IMR-90 (cell line): ENCODE measurements at regions not wholly inside any gene's neighbourhood (a gene's known extent, or its start where the extent isn't known, plus 50 kb on each side); places are given as distances from the start of the nearest gene placed in this dataset.

Experiments
- ATAC-seq: fragments of 200-7000 bp; cut with Tn5 transposase; 2 replicates; pipeline ENCODE4 v1.9.1; 2020; ENCODE audit warnings: low read depth, mild to moderate bottlenecking, moderate library complexity
- BruUV-seq: library from RNA; stranded (reverse); fragments of 400-500 nt; replicated peaks from 2 replicates; lab custom pipeline; 2021; lab: Mats Ljungman, UMichigan
- CTCF ChIA-PET: fragments of 300-600 bp; formaldehyde crosslinking; extraction: SDS; loops from one replicate; lab custom pipeline; 2021; ENCODE audit warnings: antibody characterized with exemption; lab: Yijun Ruan, JAX
- POLR2A ChIA-PET: fragments of 300-600 bp; sonication (Branson Sonifier 250); formaldehyde crosslinking; loops from one replicate; lab custom pipeline; 2022; ENCODE audit warnings: antibody characterized with exemption; ENCODE audit not compliant: unreplicated experiment; lab: Charles Lee
- DNase-seq: peaks from one replicate; pipeline ENCODE4 v3.0.0; 2013
- H2AFZ ChIP-seq: replicated peaks from 2 replicates; pipeline ENCODE3; 2013; ENCODE audit warnings: low read length, mild to moderate bottlenecking; ENCODE audit not compliant: poor library complexity
- H2AK5ac ChIP-seq: 2 replicates; pipeline ENCODE4 v1.6.1; 2013; ENCODE audit warnings: low read depth, low read length, inconsistent platforms
- H2AK9ac ChIP-seq: replicated peaks from 2 replicates; pipeline ENCODE3; 2013; ENCODE audit warnings: mild to moderate bottlenecking, low read depth, low read length, moderate library complexity; ENCODE audit not compliant: poor library complexity
- H2BK120ac ChIP-seq: 2 replicates; pipeline ENCODE4 v1.6.1; 2013; ENCODE audit warnings: low read depth, low read length, inconsistent platforms
- H2BK15ac ChIP-seq: 3 replicates; pipeline ENCODE4 v1.6.1; 2013; ENCODE audit warnings: low read depth, low read length, inconsistent platforms
- H2BK20ac ChIP-seq: 2 replicates; pipeline ENCODE4 v1.6.1; 2013; ENCODE audit warnings: low read depth, mild to moderate bottlenecking, inconsistent platforms, low read length, moderate library complexity
- H2BK5ac ChIP-seq: 2 replicates; pipeline ENCODE4 v1.6.1; 2013; ENCODE audit warnings: mild to moderate bottlenecking, low read depth, low read length, inconsistent platforms; ENCODE audit not compliant: poor library complexity, severe bottlenecking
- H3K14ac ChIP-seq: replicated peaks from 2 replicates; pipeline ENCODE4 v1.6.1; 2013; ENCODE audit warnings: low read depth, low read length, inconsistent platforms
- H3K18ac ChIP-seq: 2 replicates; pipeline ENCODE4 v1.6.1; 2013; ENCODE audit warnings: low read depth, low read length, control low read depth
- H3K23ac ChIP-seq: 2 replicates; pipeline ENCODE4 v1.6.1; 2013; ENCODE audit warnings: low read depth, low read length, inconsistent platforms
- H3K27ac ChIP-seq: 2 replicates; pipeline ENCODE4 v1.5.1; 2013; ENCODE audit warnings: mild to moderate bottlenecking, control low read depth, low read length; ENCODE audit not compliant: insufficient read depth
- H3K27me3 ChIP-seq: 2 replicates; pipeline ENCODE4 v1.6.1; 2013; ENCODE audit warnings: low read length; ENCODE audit not compliant: control insufficient read depth, insufficient read depth
- H3K36me3 ChIP-seq: 2 replicates; pipeline ENCODE4 v1.6.1; 2013; ENCODE audit warnings: low read length, mixed read lengths; ENCODE audit not compliant: control insufficient read depth, insufficient read depth
- H3K4ac ChIP-seq: 2 replicates; pipeline ENCODE4 v1.6.1; 2013; ENCODE audit warnings: low read depth, low read length, inconsistent platforms
- H3K4me1 ChIP-seq: 2 replicates; pipeline ENCODE4 v1.6.1; 2013; ENCODE audit warnings: low read length, mixed read lengths; ENCODE audit not compliant: control insufficient read depth, insufficient read depth
- H3K4me2 ChIP-seq: 2 replicates; pipeline ENCODE4 v1.6.1; 2013; ENCODE audit warnings: low read depth, mild to moderate bottlenecking, control low read depth, low read length, moderate library complexity
- H3K4me3 ChIP-seq: 2 replicates; pipeline ENCODE4 v1.5.1; 2013; ENCODE audit warnings: low read depth, mild to moderate bottlenecking, control low read depth, low read length, moderate library complexity; ENCODE audit not compliant: insufficient read depth
- H3K56ac ChIP-seq: 2 replicates; pipeline ENCODE4 v1.6.1; 2013; ENCODE audit warnings: low read length, inconsistent platforms; ENCODE audit not compliant: insufficient read depth; ENCODE audit errors: extremely low read depth
- H3K79me1 ChIP-seq, 2 experiments: 2 replicates each; pipeline ENCODE4 v1.6.1; 2013; ENCODE audit warnings: low read length in 2 of 2, inconsistent platforms in 1 of 2, low read depth in 1 of 2
- H3K9ac ChIP-seq: 2 replicates; pipeline ENCODE4 v1.6.1; 2013; ENCODE audit warnings: low read depth, low read length, control low read depth
- H3K9me1 ChIP-seq: 2 replicates; pipeline ENCODE4 v1.6.1; 2013; ENCODE audit warnings: low read length, inconsistent platforms; ENCODE audit not compliant: insufficient read depth
- H3K9me3 ChIP-seq: 2 replicates; pipeline ENCODE4 v1.6.1; 2013; ENCODE audit warnings: low read length; ENCODE audit not compliant: control insufficient read depth, insufficient read depth
- H4K20me1 ChIP-seq: 2 replicates; pipeline ENCODE4 v1.6.1; 2013; ENCODE audit warnings: low read length, inconsistent platforms; ENCODE audit not compliant: insufficient read depth
- H4K5ac ChIP-seq: 2 replicates; pipeline ENCODE4 v1.6.1; 2013; ENCODE audit warnings: mild to moderate bottlenecking, low read depth, low read length, control low read depth
- H4K8ac ChIP-seq, 2 experiments: 2 replicates each; pipeline ENCODE4 v1.6.1; 2013; ENCODE audit warnings: low read depth in 2 of 2, low read length in 2 of 2, control low read depth in 1 of 2, inconsistent platforms in 1 of 2
- H4K91ac ChIP-seq: 2 replicates; pipeline ENCODE4 v1.6.1; 2013; ENCODE audit warnings: low read depth, low read length, inconsistent platforms; ENCODE audit not compliant: insufficient read depth
- ELK1 ChIP-seq: fragments of 150-350 bp; IDR thresholded peaks from 2 replicates; pipeline ENCODE4 v1.6.1; 2016; ENCODE audit warnings: low read depth, mild to moderate bottlenecking, low read length, moderate library complexity, borderline replicate concordance
- FOS ChIP-seq: fragments of 150-350 bp; IDR thresholded peaks from 2 replicates; pipeline ENCODE4 v1.6.1; 2016; ENCODE audit warnings: low read depth, low read length
- MXI1 ChIP-seq: IDR thresholded peaks from 2 replicates; pipeline ENCODE4 v1.6.1; 2012; ENCODE audit warnings: low read depth, mild to moderate bottlenecking, low read length, moderate library complexity, borderline replicate concordance
- RCOR1 ChIP-seq: IDR thresholded peaks from 2 replicates; pipeline ENCODE4 v1.6.1; 2012; ENCODE audit warnings: mild to moderate bottlenecking, low read length, improper control_type of control experiment; ENCODE audit not compliant: insufficient replicate concordance
- WGBS, 2 experiments: methylation state at CpG; one replicate each; pipeline versions ENCODE4 v1.1.5 to v1.1.7; 2013; ENCODE audit warnings: missing lambda C conversion rate in 2 of 2; ENCODE audit not compliant: insufficient read length in 1 of 2; ENCODE audit errors: extremely low coverage in 2 of 2; 5-methylcytosine and 5-hydroxymethylcytosine counted together
- dilution Hi-C: fragments of 300-500 bp; cut with HindIII; formaldehyde crosslinking; loops from one replicate; pipeline ENCODE4 v1.14.3; 2018; ENCODE audit warnings: low sequenced_read_pairs; ENCODE audit not compliant: unreplicated experiment
- in situ Hi-C: fragments of 300-500 bp; cut with MboI; formaldehyde crosslinking; loops from 3 replicates; pipeline ENCODE4 v1.14.3; 2019; ENCODE audit warnings: low sequenced_read_pairs, inconsistent platforms, mixed read lengths
- intact Hi-C: fragments of 100-400 bp; cut with micrococcal nuclease; formaldehyde crosslinking; loops from 2 replicates; pipeline ENCODE4 v1.10.0; 2022

- H3K4me1 ChIP-seq: no peaks in the 10 kb centered on the region
- no peak overlapping the region for H3K14ac ChIP-seq
- H2BK20ac ChIP-seq: no peak overlapping the region
- H3K36me3 ChIP-seq: no peaks in the 10 kb centered on the region
- DNase-seq (no peak), ATAC-seq (no peak)
- H3K4me3 ChIP-seq: no peak overlapping the region
- H3K4me2 ChIP-seq: no peak overlapping the region
- no peak overlapping the region for H2BK15ac ChIP-seq
- POLR2A ChIA-PET: no interaction called here
- H3K9me3 ChIP-seq: no peaks in the 10 kb centered on the region
- H4K8ac ChIP-seq: no peak overlapping the region
- WGBS, 2 experiments: no CpG with 5 or more reads among the region's 24 CpGs
- H3K79me1 ChIP-seq: no peaks in the 10 kb centered on the region
- intact Hi-C loops (no loop called here), dilution Hi-C loops (no loop called here), in situ Hi-C loops (no loop called here)
- H2AK5ac ChIP-seq: no peak overlapping the region
- H3K56ac ChIP-seq: no peak overlapping the region
- TF ChIP-seq RCOR1: no peak
- TF ChIP-seq ELK1: no peak
- no peak for TF ChIP-seq FOS
- no peak for TF ChIP-seq MXI1
- no peak overlapping the region for H3K18ac ChIP-seq
- H3K9ac ChIP-seq: no peak overlapping the region
- no peak overlapping the region for H3K4ac ChIP-seq
- no peak overlapping the region for H2BK120ac ChIP-seq
- no peaks in the 10 kb centered on the region for H3K27me3 ChIP-seq
- H4K20me1 ChIP-seq: no peaks in the 10 kb centered on the region
- no peak overlapping the region for H4K5ac ChIP-seq
- H2BK5ac ChIP-seq: no peak overlapping the region
- no peak overlapping the region for H4K91ac ChIP-seq
- H3K23ac ChIP-seq: no peak overlapping the region
- H3K9me1 ChIP-seq: no peaks in the 10 kb centered on the region
- no peak overlapping the region for H3K27ac ChIP-seq
- H2AK9ac ChIP-seq: no peak overlapping the region
- no TSS peak for BruUV-seq
- CTCF ChIA-PET: no interaction called here
- H2AFZ ChIP-seq: no peak overlapping the region
Measured at GRCh38 chr4:28827866-28828265, 1892.3 kb upstream of the PCDH7 start.
